GM19351 (cell line): ENCODE measurements at regions not wholly inside any gene's neighbourhood (a gene's known extent, or its start where the extent isn't known, plus 50 kb on each side); places are given as distances from the start of the nearest gene placed in this dataset.
"Not testable (repeated sequence)": the region's sequence is repeated elsewhere in the genome, so short reads cannot be mapped to it uniquely, and the experiment has no call there.

ENCODE experiments used
- ATAC-seq: cut with Tn5 transposase; IDR thresholded peaks from one replicate; pipeline ENCODE4 v1.9.1; 2021; ENCODE audit warnings: mild to moderate bottlenecking, moderate library complexity; ENCODE audit not compliant: unreplicated experiment

DNA sequence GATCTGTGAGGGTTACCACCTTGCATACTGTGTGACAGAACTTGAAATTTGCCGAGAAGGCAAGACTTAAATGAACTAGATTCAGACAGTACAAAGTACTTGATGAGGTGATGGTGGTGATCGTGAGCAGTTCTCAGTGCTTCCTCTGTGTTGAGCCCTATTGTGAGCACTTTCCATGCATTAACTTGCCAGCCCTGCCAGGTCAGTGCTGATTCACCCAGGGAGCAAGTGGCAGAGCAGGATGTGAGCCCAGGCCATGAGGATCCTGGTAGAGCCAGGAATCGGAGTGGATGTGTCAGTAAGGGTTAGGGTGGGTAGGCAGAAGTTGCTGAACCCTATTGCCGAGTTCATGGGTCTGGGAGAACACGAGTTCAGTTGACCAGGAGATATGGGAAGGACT lies 4545.7 kb upstream of the TPTE start:
- not testable (repeated sequence) for ATAC-seq

- not testable (repeated sequence) for ATAC-seq
These were observed 4523.8 kb upstream of the TPTE start for GRCh38 chr21:5997586-5997985.

DNA sequence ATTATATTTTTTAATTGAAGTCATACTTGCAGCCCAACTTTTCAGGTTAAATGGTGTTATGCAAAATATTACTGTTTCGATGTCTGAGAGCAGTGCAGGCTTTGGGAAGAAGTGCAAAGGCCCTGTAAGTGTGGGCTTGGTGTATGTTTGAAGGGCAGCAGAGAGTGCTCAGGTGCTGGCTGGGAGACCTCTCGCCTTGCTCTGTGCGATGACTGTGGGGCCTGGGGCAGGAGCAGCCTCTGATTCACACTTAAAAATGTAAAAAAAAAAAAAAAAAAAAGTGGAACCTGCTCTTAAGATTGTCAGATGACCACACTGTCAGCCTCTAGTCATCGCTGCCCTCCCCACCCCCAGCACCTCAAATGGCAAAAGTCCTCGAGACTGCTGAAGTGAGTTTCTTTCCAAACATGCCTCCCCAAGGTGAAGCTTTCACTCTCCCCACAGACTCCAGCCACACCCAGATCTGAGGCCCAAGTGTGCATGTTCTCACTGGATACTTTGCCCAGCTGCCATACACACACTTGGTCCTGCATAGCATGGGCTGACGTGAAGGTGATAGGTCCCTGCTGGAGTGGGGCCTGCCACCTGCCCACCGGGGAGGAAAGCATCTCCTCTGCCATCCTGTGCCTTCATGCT lies 4505.8 kb upstream of the TPTE start:
- not testable (repeated sequence) for ATAC-seq

DNA sequence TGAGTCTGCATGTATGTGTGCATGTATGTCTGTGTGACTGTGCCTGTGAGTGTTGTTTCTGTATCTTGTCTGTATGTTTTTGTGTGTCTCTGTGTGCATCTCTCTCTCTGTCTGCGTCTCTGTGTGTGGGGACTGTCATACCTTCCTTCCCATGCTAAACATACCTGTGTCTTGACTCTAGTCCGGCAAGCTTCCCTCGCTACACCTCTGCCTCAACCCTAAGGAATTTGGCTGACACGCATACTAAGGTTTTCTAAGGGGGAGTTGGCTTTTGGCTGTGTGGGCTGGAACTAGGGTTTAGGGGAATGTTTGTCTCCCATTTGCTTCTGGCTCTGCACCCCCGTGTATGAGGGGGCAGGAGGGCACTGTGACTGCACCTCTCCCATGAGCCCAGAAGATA lies 4500.9 kb upstream of the TPTE start:
- ATAC-seq: not testable (repeated sequence)

- ATAC-seq: not testable (repeated sequence)
These were observed 4500.2 kb upstream of the TPTE start for GRCh38 chr21:6020953-6021716.

DNA sequence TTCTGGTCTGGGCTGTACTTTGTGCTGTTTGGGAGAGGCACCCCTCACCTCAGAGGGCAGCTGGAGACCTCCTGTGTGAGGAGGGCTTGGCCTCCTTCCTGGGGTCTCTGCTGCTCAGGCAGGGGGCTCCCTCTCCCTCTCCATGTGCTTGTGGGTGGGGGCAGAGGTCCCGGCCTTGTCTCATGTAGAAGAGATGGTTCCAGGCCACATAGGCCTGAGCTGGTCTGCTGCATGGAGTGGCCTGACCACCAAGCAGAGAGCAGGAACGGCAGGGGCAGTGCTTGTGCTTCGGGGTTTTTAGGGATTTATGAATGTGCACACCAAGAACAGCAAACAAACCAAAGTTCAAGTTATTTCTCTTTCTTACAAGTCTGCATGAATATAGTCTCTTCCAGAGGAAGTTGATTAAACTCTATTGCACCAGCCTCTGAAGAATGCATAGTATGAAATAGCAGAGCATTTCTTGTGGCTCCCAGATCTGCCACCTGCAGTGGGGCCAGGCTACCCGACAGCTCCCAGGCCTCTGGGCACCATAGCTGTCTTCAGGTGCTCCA lies 4499.6 kb upstream of the TPTE start:
- not testable (repeated sequence) for ATAC-seq

DNA sequence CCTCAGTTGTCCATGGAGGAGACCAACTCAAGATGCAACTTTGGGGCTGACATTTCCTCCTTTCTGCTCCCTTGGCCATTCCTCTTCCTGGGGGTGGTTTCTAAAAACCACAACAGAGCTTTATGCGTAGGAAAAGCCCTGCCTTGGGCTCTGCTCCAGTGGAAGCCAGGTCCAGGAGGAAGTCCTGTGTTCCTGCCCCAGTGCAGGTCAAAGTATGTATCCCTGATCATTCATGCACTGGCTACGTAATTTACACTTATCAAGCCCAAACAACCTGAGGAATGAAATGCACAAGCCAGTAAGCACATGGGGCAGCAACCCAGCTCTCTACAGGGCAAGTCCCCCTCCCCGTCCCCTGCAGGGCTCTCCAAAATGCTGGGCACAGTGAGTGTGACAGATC lies 4498.1 kb upstream of the TPTE start:
- not testable (repeated sequence) for ATAC-seq

GRCh38 chr21:6025139-6025538 lies 4496.2 kb upstream of the TPTE start:
- ATAC-seq: not testable (repeated sequence)

DNA sequence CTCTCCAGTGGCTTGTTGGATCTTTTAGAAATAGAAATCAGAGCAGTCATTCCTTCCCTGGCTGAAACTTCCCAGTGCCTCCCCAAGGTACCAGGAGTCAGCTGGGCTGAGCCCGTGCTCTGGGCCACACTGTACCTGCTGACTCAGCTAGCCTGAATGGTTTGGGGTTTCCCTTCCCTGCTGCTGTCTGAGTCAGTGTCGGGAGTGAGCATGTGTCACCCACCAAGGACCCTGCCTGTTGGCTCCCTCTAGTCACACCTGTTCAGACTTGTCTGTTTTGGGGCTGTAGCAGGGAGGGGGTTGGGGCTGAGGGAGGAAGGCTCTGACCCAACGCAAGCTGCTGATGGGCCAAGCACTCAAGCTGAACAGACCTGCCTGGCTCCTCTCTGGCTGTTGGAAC lies 4493.9 kb upstream of the TPTE start:
- not testable (repeated sequence) for ATAC-seq

DNA sequence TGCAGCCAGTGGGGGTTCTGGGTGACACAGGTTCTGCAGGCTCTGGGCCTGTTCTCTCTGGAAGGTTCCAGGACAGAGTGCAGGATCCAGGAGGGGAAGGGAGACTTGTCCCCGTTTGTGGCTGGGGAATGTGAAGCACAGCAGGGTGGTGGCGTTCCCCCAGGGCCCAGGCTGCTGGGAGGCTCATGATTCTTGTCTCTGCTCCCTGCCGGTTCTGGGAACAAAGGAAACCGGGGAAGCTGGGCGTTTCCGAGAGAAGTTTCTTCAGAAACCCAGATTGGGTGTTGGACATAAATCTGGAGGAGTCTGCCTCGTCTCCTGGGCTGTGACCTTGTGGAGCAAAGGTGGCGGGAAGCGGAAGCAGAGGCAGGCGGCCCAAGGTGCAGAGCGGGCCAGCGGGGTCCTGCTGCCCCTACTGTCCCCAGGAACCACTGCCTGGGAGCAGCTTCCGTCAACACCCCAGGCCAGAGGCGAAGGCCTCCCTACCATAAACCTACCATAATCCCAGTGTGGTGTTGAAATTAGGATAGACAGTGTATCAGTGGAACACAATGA lies 4487.2 kb upstream of the TPTE start:
- not testable (repeated sequence) for ATAC-seq

- not testable (repeated sequence) for ATAC-seq
These were observed 4486.4 kb upstream of the TPTE start for GRCh38 chr21:6034820-6035473.

GRCh38 chr21:6035474-6036155 lies 4485.8 kb upstream of the TPTE start:
- not testable (repeated sequence) for ATAC-seq

GRCh38 chr21:6039224-6039623 lies 4482.2 kb upstream of the TPTE start:
- ATAC-seq: not testable (repeated sequence)

DNA sequence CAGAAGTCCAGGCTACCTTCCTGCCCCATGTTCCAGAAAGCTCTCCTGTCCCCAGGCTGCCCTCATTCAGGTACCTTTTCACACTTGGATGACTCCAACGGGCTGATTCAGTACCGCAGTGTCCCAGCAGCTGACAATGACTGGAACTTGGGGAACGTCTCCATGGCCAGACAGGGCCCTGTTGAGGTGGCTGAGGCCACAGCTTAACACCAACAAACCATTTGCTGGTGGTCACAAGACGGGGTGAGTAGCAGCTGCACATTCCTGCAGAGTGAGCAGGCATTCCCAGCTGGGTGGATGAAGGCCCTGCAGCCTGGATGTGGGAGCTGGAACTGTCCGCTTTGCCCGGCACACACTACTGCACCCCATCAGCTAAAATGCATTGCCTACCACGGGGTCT lies 4481.3 kb upstream of the TPTE start:
- ATAC-seq: not testable (repeated sequence)

DNA sequence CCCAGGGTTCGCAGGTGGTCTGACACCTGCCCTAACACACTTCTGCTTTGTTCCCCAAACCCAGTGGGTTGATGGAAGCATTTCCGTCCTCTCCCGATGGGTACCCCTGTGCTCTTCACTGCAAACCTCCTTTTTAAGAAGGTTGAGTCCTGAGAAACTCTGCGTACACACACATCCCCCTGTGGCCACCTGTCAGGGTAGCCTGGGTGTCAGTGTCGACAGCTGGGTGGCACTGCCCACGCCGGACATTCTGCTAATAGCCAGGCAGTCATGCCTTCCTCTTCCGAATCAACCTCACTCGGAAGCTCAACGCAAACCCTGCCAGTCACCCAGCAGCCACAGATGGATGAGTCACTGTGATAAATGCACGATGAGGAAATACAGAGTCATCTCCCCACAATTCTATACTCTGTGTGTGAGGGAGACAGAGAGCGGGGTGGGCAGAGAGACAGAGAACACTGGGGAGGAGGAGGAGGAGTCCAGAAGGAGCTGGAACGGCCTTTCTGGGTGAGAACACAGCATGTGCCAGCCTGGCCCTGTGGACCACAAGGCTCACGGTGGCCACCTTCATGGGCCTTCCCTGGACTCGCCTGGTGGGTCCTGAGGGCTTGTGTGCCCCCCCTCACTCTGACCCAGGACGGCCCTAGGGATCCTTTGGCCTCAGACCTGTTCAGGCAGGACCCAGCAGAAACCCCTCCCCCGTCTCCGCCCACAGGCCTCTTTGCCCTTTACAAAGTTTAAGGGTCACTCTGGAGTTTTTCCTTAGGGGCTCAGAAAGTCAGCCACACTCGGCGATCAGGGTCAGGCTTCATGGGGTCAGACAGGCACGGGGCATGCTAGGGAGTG lies 4477.7 kb upstream of the TPTE start:
- ATAC-seq: not testable (repeated sequence)

GRCh38 chr21:6044695-6045094 lies 4476.7 kb upstream of the TPTE start:
- ATAC-seq: not testable (repeated sequence)

GRCh38 chr21:6049930-6050329 lies 4471.5 kb upstream of the TPTE start:
- not testable (repeated sequence) for ATAC-seq

DNA sequence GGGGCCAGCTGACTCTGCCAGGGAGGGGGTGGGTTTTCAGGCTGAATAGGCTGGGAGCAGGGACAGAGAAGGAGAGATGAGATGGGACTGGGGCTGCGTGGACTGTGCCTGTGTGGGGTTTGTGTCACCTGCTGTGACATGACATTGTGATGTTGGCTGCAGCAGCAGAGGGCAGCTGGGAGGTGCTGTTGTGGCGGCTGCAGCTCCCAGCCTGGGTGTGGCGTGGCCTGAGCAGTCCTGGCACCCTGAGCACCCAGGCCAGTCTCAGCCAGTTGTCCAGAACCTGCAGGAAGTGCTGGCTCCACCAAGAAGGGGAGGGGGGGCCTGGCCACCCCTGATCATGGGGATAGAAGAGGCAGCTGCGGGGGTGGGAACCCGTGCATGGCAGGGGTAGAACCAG lies 4469.3 kb upstream of the TPTE start:
- not testable (repeated sequence) for ATAC-seq

DNA sequence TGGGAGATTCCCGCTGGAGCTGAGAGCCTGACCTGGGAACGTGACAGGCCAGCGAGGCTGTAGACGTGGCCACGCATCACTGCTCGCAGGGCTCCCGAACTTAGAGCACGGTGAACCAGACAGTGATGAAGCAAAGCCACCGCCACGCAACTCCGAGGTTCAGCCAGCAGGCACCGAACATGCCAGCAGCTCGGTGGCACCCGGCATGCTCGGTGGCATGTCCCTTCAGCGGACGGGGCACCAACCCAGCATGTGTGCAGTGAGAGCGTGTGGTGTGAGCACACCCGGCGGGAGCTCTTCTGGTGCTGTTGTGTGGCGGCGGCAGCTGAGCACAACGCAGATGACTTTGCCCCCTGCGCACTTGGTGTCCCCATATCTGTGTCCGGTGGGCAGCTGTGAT lies 4468.2 kb upstream of the TPTE start:
- not testable (repeated sequence) for ATAC-seq

- ATAC-seq: not testable (repeated sequence)
These were observed 4462.4 kb upstream of the TPTE start for GRCh38 chr21:6058997-6059396.
